Stimulated activated naive B cell treated with anti-CD40 and anti-IgM and Interleukin-4, amounts not matched to agents 10 μg/mL and 1 μg/mL and 100 μg/mL, for 72 hours (primary cell): ENCODE measurements at regions not wholly inside any gene's neighbourhood (a gene's known extent, or its start where the extent isn't known, plus 50 kb on each side); places are given as distances from the start of the nearest gene placed in this dataset.

ENCODE experiments used
- ATAC-seq, 2 donors: fragments of 150-1000 bp; cut with Tn5 transposase; replicated peaks; 2 replicates each; pipeline ENCODE4 v1.10.0; 2021; ENCODE audit warnings: moderate library complexity in 1 of 2
- DNase-seq: peaks from one replicate; pipeline ENCODE4 v3.0.0; 2021
- H3K27ac Mint-ChIP-seq: one replicate; pipeline ENCODE4 v1.8.0; 2022; ENCODE audit warnings: mild to moderate bottlenecking, mixed read lengths
- H3K27me3 Mint-ChIP-seq, 2 donors: one replicate each; pipeline ENCODE4 v1.8.0; 2022; ENCODE audit warnings: mixed read lengths in 2 of 2
- H3K36me3 Mint-ChIP-seq, 2 donors: one replicate each; pipeline ENCODE4 v1.8.0; 2022; ENCODE audit warnings: mixed read lengths in 2 of 2, mild to moderate bottlenecking in 1 of 2
- H3K4me1 Mint-ChIP-seq, 2 donors: one replicate each; pipeline ENCODE4 v1.8.0; 2022; ENCODE audit warnings: mixed read lengths in 2 of 2, mild to moderate bottlenecking in 1 of 2
- H3K4me3 Mint-ChIP-seq, 2 donors: one replicate each; pipeline ENCODE4 v1.8.0; 2022; ENCODE audit warnings: mild to moderate bottlenecking in 2 of 2, mixed read lengths in 2 of 2, moderate library complexity in 1 of 2
- H3K9me3 Mint-ChIP-seq, 2 donors: one replicate each; pipeline ENCODE4 v1.8.0; 2022; ENCODE audit warnings: mixed read lengths in 2 of 2, mild to moderate bottlenecking in 1 of 2

DNA sequence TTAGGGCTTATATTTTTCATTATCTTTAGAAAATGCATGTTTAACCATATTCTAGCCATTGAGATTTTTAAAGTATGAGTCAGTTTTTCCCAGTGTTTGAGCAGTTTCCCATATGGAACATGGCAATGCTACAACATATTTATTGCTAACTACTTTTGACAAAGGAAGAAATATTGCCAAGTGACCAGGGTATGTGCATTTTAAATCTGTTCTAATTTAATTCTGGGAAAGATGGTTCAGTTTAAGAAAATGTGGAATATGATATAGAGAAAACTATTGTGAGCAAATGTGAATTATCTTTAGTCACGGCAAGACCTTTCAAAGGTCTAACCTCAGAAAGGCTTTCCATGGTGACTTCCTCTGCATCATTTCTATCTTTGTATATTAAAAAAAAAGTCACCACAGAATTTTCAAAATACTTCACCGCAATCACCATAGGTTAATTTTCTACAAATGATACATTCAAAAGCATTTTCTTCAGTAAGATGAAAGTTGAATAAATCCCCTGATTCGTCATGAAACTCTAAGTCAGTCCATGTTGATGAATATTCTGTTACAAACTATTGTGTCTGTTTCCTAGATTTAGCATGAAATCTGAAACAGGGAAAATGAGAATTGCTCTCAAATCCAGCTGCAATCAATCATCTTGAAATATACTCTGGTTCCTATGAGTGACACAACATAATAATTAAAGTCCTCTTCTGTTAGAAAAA, 2349.0 kb upstream of the TENM3 start:
- Mint-ChIP-seq H3K36me3 (no peaks in the 10 kb centered on the region), H3K27ac (no peak overlapping the region), H3K9me3 (peaks cover 0 to 4% of the 10 kb centered on the region in 2 donors), H3K4me3 (no peak overlapping the region), H3K4me1 (no peaks in the 10 kb centered on the region), H3K27me3 (peaks cover 7% of the 10 kb centered on the region in 2 donors)
- no peak for DNase-seq
- no peak for ATAC-seq

DNA sequence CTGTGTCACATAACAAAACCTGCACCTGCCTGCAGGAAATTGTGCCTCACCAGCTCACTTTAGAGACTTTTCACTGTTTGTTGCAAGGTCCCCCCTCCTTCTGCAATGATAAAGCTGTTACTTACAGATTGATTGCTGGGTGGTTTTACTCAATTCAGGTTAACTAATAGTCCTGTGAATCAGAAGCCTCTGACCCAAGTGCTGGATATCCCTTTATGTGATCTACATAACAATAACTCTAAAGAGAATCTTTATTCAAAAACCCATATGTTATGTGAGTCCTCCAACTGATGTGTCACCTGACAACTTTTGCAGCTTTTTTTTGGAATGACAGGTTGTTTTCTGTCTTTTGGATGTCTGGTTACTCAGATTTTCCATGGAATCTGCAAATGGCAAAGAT, 2323.6 kb upstream of the TENM3 start:
- no peak for ATAC-seq
- H3K4me3 Mint-ChIP-seq, result no peak overlapping the region
- no peak for DNase-seq
- no peaks in the 10 kb centered on the region for H3K9me3 Mint-ChIP-seq
- peaks cover 0 to 4% of the 10 kb centered on the region in 2 donors for H3K27me3 Mint-ChIP-seq
- H3K27ac Mint-ChIP-seq, result no peak overlapping the region
- H3K36me3 Mint-ChIP-seq, result no peaks in the 10 kb centered on the region
- no peaks in the 10 kb centered on the region for H3K4me1 Mint-ChIP-seq

DNA sequence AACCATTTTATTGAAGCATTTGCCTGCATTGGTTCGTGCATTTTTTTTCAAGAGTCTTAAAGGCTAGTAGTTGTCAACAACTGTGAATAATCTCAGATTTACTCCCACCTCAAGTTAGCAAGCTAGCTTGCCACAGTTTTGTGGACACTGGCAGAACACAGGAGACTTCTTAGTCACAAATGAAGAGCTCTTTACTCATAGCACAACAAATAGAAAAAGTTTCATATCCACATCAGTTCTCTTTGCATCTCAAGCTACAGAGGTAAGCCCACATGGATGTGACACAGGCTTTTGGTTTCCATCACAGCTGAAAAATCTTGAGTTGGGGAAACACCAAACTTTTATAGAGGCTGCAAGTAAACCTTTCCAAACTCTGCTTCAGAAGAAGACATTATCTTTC, 2315.7 kb upstream of the TENM3 start:
- no peaks in the 10 kb centered on the region for H3K36me3 Mint-ChIP-seq
- H3K4me1 Mint-ChIP-seq, result peaks cover 0 to 4% of the 10 kb centered on the region in 2 donors
- peaks cover 6% of the 10 kb centered on the region in 2 donors for H3K27me3 Mint-ChIP-seq
- no peak overlapping the region for H3K4me3 Mint-ChIP-seq
- no peak for DNase-seq
- no peak overlapping the region for H3K27ac Mint-ChIP-seq
- peaks cover 0 to 2% of the 10 kb centered on the region in 2 donors for H3K9me3 Mint-ChIP-seq
- ATAC-seq, result peak; percentile 77 to 97

DNA sequence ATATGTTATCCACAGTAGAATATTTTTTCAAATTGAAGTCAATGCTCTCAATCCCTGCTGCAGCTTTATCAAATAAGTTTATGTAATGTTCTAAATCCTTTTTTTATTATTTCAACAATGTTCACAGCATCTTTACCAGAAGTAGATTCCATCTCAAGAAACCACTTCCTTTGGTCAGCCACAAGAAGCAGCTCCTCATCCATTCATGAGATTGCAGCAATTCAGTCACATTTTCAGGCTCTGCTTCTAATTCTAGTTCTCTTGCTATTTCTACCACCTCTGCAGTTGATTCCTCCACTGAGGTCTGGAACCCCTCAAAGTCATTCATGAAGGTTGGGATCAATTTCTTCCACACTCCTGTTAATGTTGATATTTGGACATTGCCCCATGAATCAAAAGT, 2301.3 kb upstream of the TENM3 start:
- no peak overlapping the region for H3K27ac Mint-ChIP-seq
- H3K36me3 Mint-ChIP-seq, result peaks cover 0 to 4% of the 10 kb centered on the region in 2 donors
- no peaks in the 10 kb centered on the region for H3K4me1 Mint-ChIP-seq
- H3K9me3 Mint-ChIP-seq, result peaks cover 2 to 7% of the 10 kb centered on the region in 2 donors
- DNase-seq (no peak), ATAC-seq (no peak)
- no peak overlapping the region for H3K4me3 Mint-ChIP-seq
- H3K27me3 Mint-ChIP-seq, result no peaks in the 10 kb centered on the region

DNA sequence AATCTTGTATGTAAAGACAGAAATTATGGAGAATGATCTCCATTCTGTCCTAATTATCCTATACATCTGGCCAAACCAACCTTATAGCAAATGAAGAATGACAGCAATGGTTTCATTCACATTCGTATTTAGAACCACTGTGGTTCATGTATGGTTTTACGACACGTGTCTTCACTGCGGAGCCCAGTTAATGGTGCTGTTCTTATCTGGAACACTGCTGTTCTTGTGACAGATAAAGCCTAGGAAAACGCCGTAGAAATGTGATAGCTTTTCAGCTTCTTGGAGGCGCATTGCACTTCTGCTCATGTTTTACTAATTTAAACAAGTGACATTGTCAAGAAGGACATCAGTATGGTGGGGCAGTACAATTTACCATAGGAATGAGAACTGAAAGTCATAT, 2266.4 kb upstream of the TENM3 start:
- H3K27me3 Mint-ChIP-seq, result peaks cover 0 to 4% of the 10 kb centered on the region in 2 donors
- H3K9me3 Mint-ChIP-seq, result no peaks in the 10 kb centered on the region
- DNase-seq (no peak), ATAC-seq (no peak)
- H3K4me3 Mint-ChIP-seq, result no peak overlapping the region
- peaks cover 0 to 1% of the 10 kb centered on the region in 2 donors for H3K36me3 Mint-ChIP-seq
- peaks cover 0 to 2% of the 10 kb centered on the region in 2 donors for H3K4me1 Mint-ChIP-seq
- H3K27ac Mint-ChIP-seq, result no peak overlapping the region

DNA sequence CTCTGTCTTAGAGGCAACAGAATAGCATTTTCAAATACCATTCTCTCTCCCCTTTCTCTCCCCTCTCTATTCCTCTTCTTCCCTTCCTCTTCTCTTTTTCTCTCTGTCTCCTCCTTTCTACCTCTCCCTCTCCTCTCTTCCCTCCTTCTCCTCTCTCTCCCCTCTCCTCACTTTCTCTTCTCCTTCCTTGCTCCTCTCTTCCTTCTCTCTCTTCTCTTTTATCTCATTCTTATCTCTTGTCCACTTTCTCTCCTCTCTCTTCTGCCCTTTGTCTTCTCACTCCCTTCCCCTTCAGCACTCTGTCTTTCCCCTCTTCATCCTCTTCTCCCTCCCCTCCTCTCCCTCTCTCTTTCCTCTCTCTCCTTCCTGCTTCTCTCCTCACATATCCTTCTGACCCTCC, 2265.8 kb upstream of the TENM3 start:
- H3K36me3 Mint-ChIP-seq, result peaks cover 0 to 1% of the 10 kb centered on the region in 2 donors

DNA sequence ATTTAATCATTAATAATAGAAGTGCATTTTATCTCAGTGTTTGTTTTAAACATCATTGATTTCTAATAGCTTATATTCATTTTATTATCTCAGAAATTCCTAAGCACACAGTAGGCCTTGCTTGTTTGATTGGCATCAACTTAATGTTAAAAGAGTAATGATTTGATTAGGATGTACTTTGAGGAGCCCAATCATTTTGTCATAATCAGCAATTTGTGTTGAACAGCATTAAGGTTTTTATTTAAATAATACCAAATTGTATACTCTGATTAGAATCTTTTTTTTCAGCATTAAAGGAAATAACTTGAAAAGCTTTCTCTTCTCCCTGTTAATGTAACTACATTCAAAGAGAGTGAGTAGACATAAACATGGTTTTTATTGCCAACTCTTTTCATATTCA, 2262.0 kb upstream of the TENM3 start:
- no peaks in the 10 kb centered on the region for H3K36me3 Mint-ChIP-seq
- no peaks in the 10 kb centered on the region for H3K27me3 Mint-ChIP-seq
- no peak for DNase-seq
- no peak overlapping the region for H3K4me3 Mint-ChIP-seq
- peaks cover 6 to 8% of the 10 kb centered on the region in 2 donors for H3K4me1 Mint-ChIP-seq
- no peak for ATAC-seq
- H3K9me3 Mint-ChIP-seq, result no peaks in the 10 kb centered on the region
- no peak overlapping the region for H3K27ac Mint-ChIP-seq

More for the DNA sequence above, 2265.8 kb upstream of the TENM3 start:
- Mint-ChIP-seq H3K27ac (no peak overlapping the region), H3K27me3 (peaks cover 0 to 4% of the 10 kb centered on the region in 2 donors), H3K4me1 (peaks cover 0 to 2% of the 10 kb centered on the region in 2 donors), H3K4me3 (no peak overlapping the region), H3K9me3 (no peaks in the 10 kb centered on the region)
- ATAC-seq (no peak), DNase-seq (no peak)

DNA sequence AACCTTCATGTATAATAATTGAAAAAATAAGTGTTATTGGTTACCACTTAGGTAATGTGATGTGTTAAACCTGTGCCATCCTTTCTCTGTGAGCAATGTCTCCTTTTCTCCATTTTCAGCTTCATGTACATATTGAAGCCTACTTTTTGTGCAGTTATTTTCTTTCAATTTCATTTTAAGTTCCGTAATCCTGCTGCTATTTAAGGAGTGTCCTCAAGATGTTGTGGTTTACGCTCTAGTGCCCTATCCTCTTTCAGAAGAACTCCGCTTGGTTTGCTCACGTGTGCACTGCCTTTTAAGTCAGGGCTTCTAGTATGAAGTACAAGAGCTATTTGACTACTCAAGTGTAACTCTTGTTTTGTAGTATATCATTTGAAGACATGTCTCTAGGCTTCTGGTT, 2253.2 kb upstream of the TENM3 start:
- DNase-seq (peak; percentile 15), ATAC-seq (peak; percentile 100)
- peak overlapping the region; percentile 68 for H3K27ac Mint-ChIP-seq
- peaks cover 8 to 11% of the 10 kb centered on the region in 2 donors for H3K36me3 Mint-ChIP-seq
- H3K4me3 Mint-ChIP-seq, result peak overlapping the region; percentile 33 to 34
- peaks cover 15 to 32% of the 10 kb centered on the region in 2 donors for H3K4me1 Mint-ChIP-seq
- no peaks in the 10 kb centered on the region for H3K27me3 Mint-ChIP-seq
- peaks cover 4 to 7% of the 10 kb centered on the region in 2 donors for H3K9me3 Mint-ChIP-seq

DNA sequence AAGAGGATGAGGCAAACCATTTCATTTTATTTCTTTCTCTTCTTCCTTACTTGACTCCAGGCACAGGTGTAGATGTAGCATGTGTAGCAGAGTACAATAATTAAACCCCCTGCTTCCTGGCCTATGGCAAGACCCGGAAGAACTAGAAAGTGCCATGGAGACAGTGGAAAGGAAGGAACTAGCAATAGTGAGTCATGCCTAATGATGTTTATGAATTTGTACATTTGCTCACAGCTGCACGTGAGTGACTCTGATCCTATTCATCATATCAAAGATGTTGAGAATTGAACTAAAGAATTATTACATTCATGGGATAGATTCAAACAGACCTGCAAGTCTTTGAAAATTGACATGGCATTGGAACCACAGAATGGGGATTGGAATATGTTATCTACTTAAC, 2233.9 kb upstream of the TENM3 start:
- Mint-ChIP-seq H3K36me3 (no peaks in the 10 kb centered on the region), H3K27me3 (peaks cover 0 to 6% of the 10 kb centered on the region in 2 donors), H3K9me3 (no peaks in the 10 kb centered on the region), H3K4me3 (no peak overlapping the region), H3K4me1 (no peaks in the 10 kb centered on the region), H3K27ac (no peak overlapping the region)
- ATAC-seq, result no peak
- DNase-seq, result no peak

DNA sequence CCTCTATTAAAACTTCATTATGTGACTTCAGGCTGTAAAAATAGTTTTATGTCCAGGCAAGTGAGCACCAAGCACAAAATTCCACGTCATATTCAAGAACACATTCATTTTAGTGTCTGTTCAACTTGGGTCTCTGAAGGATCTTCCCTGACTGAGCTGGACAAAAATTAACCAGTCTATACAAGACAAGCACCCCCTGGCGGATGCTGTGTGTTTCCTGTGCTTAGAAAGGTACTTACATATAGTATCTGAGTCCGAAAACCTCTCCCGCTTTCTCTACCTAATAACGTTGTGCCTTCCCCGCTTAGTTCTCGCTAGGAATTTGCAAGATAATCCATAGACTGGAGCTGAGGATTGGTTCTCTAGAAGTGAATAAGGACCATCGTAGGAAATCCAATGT, 2214.5 kb upstream of the TENM3 start:
- Mint-ChIP-seq H3K36me3 (no peaks in the 10 kb centered on the region), H3K9me3 (no peaks in the 10 kb centered on the region), H3K4me3 (no peak overlapping the region), H3K4me1 (peaks cover 0 to 7% of the 10 kb centered on the region in 2 donors), H3K27me3 (peaks cover 0 to 2% of the 10 kb centered on the region in 2 donors), H3K27ac (no peak overlapping the region)
- DNase-seq (peak; percentile 31), ATAC-seq (peak; percentile 74 to 82)

DNA sequence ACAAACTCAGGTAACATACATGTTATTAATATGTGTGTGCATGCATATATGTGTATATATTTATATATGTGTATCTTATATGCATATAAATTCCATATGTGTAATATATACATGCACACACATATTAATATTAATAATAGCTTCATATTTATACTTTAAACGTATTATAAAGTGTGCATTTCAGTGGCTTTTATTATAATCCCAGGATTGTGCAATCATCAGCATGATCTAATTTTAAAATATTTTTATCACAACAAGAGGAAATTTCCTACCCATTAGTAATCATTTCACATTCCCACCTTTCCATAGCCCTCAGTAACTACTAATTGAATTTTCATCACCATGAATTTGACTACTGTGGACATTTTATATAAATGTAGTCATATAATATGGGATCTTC, 2211.9 kb upstream of the TENM3 start:
- H3K27ac Mint-ChIP-seq, result no peak overlapping the region

DNA sequence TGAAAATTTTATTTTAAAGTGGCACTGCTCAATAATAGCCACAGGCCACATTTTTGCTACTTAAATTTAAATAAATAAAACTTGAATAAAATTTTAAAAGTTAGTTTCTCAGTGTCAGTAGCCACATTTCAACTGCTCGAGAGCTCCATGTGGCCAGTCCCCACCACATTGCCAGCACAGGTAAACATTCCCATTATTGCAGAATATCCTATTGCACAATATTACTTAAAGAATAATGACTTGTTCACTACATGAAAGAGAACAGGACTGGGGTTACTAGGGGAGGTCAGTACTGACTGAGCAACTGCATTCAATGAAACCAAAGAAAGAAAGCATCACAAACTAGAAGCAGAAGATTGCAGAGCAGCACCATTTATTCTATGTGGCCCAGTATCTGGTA, 2201.6 kb upstream of the TENM3 start:
- H3K9me3 Mint-ChIP-seq, result no peaks in the 10 kb centered on the region
- H3K36me3 Mint-ChIP-seq, result no peaks in the 10 kb centered on the region
- no peak for ATAC-seq
- H3K4me1 Mint-ChIP-seq, result no peaks in the 10 kb centered on the region
- H3K27ac Mint-ChIP-seq, result no peak overlapping the region
- H3K27me3 Mint-ChIP-seq, result peaks cover 6 to 11% of the 10 kb centered on the region in 2 donors
- no peak for DNase-seq
- no peak overlapping the region for H3K4me3 Mint-ChIP-seq

More for the DNA sequence above, 2211.9 kb upstream of the TENM3 start:
- no peak for ATAC-seq
- no peak for DNase-seq
- Mint-ChIP-seq H3K4me1 (peaks cover 0 to 7% of the 10 kb centered on the region in 2 donors), H3K4me3 (no peak overlapping the region), H3K9me3 (no peaks in the 10 kb centered on the region), H3K36me3 (no peaks in the 10 kb centered on the region), H3K27me3 (peaks cover 4 to 6% of the 10 kb centered on the region in 2 donors)

DNA sequence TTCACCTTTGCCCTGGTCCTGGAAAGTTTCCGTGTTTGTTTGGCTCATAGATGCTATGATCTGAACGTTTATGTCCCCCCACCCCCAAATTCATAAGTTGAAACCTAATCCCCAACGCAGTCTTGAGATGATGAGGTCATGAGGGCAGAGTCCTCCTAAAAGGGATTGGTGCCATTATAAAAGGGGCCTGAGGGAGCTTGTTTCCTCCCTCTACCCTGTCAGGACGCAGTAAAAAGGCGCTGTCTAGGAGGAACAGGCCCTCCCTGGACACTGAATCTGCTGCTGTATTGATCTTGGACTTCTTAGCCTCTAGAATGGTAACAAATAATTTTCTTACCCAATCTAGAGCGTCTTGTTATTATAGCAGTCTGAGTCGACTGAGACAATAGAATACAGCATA, 2190.6 kb upstream of the TENM3 start:
- H3K4me1 Mint-ChIP-seq, result peaks cover 4 to 6% of the 10 kb centered on the region in 2 donors
- no peak overlapping the region for H3K4me3 Mint-ChIP-seq
- H3K36me3 Mint-ChIP-seq, result no peaks in the 10 kb centered on the region
- no peak overlapping the region for H3K27ac Mint-ChIP-seq
- no peaks in the 10 kb centered on the region for H3K9me3 Mint-ChIP-seq
- peaks cover 24 to 30% of the 10 kb centered on the region in 2 donors for H3K27me3 Mint-ChIP-seq
- DNase-seq (no peak), ATAC-seq (no peak)

DNA sequence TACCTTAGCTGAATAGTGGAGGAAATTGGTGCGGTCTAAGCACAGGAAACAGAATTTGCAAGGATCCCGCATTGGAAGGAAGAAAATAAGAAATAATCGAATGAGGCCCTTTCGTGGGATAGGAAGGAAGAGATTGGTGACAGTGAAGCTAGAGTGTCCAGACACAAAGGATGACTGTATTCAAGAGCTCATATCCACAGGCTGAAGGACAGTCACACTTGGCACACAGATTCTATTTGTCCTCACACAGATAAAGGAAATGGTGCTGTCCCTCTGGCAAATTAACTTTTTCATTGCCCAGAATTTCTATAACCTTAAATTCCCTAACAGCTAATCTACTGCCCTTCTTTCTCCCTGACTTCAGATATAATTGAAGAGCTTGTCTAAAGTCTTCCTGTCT, 2188.9 kb upstream of the TENM3 start:
- Mint-ChIP-seq H3K27ac (no peak overlapping the region), H3K36me3 (no peaks in the 10 kb centered on the region), H3K27me3 (peaks cover 27 to 40% of the 10 kb centered on the region in 2 donors), H3K4me1 (peaks cover 6 to 16% of the 10 kb centered on the region in 2 donors), H3K4me3 (no peak overlapping the region), H3K9me3 (no peaks in the 10 kb centered on the region)
- no peak for DNase-seq
- ATAC-seq, result no peak

DNA sequence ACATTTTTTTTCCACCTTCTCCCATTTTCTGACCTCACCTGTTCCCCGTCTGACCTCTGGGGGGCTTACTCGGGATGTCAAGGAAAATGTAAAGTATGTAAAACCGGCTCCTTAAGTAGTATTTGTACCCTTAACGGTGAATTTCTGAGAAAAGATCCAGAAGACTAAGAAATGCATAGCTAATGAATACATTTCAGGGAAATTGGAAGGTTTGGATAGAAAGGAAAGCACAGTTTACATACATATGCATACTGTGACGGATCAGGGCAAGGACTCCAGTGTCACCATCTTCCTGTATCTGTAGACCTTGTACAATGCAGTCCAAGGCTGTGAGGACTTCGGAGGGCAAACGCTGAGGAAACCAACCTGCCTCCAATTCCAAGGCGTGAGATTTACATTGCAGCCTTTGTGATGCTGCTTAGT, 2185.9 kb upstream of the TENM3 start:
- H3K4me1 Mint-ChIP-seq, result peaks cover 10 to 22% of the 10 kb centered on the region in 2 donors
- peak overlapping the region; percentile 83 to 84 for H3K4me3 Mint-ChIP-seq
- peaks cover 42 to 54% of the 10 kb centered on the region in 2 donors for H3K27me3 Mint-ChIP-seq
- H3K27ac Mint-ChIP-seq, result peak overlapping the region; percentile 22
- H3K9me3 Mint-ChIP-seq, result no peaks in the 10 kb centered on the region
- peak; percentile 16 to 25 for ATAC-seq
- H3K36me3 Mint-ChIP-seq, result no peaks in the 10 kb centered on the region
- no peak for DNase-seq
